ENCODE measurements at regions not wholly inside any gene's neighbourhood (a gene's known extent, or its start where the extent isn't known, plus 50 kb on each side); places are given as distances from the start of the nearest gene placed in this dataset.

- Histone ChIP-seq H3K27me3 (ENCODE audit: control insufficient read depth, insufficient read depth, low read length) (no peaks in the 10 kb centered on the region), H3K9me3 (replicated peaks; ENCODE audit: control insufficient read depth, low read depth, low read length) (no peaks in the 10 kb centered on the region), H3K36me3 (ENCODE audit: control insufficient read depth, insufficient read depth, low read length) (no peaks in the 10 kb centered on the region), H3K27ac (ENCODE audit: low read length) (no peak overlapping the region), H3K4me3 (ENCODE audit: low read length) (no peak overlapping the region), H3K4me1 (ENCODE audit: control insufficient read depth, insufficient read depth, low read length) (peaks cover 2% of the 10 kb centered on the region)
- 85% methylated on average over 2 of the region's 5 CpGs for WGBS (ENCODE audit: insufficient coverage)
- DNase-seq: no peak
These were observed 138.1 kb upstream of the RAP2B start for GRCh38 chr3:153023896-153024295.

GRCh38 chr3:153026026-153026425 is 136.0 kb upstream of the RAP2B start:
- Histone ChIP-seq H3K27me3 (ENCODE audit: control insufficient read depth, insufficient read depth, low read length) (no peaks in the 10 kb centered on the region), H3K4me1 (ENCODE audit: control insufficient read depth, insufficient read depth, low read length) (peaks cover 7% of the 10 kb centered on the region), H3K9me3 (replicated peaks; ENCODE audit: control insufficient read depth, low read depth, low read length) (no peaks in the 10 kb centered on the region), H3K36me3 (ENCODE audit: control insufficient read depth, insufficient read depth, low read length) (no peaks in the 10 kb centered on the region), H3K4me3 (ENCODE audit: low read length) (no peak overlapping the region), H3K27ac (ENCODE audit: low read length) (no peak overlapping the region)
- peak; percentile 58 for DNase-seq
- whole genome bisulfite sequencing (ENCODE audit: insufficient coverage): no CpG with 5 or more reads among the region's 3 CpGs

GRCh38 chr3:153028381-153028780 is 133.6 kb upstream of the RAP2B start:
- 40% methylated on average over 4 of the region's 6 CpGs for WGBS (ENCODE audit: insufficient coverage)
- no peaks in the 10 kb centered on the region for H3K27me3 ChIP-seq (ENCODE audit: control insufficient read depth, insufficient read depth, low read length)
- H3K36me3 ChIP-seq (ENCODE audit: control insufficient read depth, insufficient read depth, low read length): no peaks in the 10 kb centered on the region
- peak; percentile 38 for DNase-seq
- H3K4me1 ChIP-seq (ENCODE audit: control insufficient read depth, insufficient read depth, low read length): peaks cover 7% of the 10 kb centered on the region
- H3K9me3 ChIP-seq (replicated peaks; ENCODE audit: control insufficient read depth, low read depth, low read length): no peaks in the 10 kb centered on the region
- H3K27ac ChIP-seq (ENCODE audit: low read length): peak overlapping the region; percentile 1
- no peak overlapping the region for H3K4me3 ChIP-seq (ENCODE audit: low read length)

GRCh38 chr3:153029350-153029749 is 132.7 kb upstream of the RAP2B start:
- Histone ChIP-seq H3K9me3 (replicated peaks; ENCODE audit: control insufficient read depth, low read depth, low read length) (no peaks in the 10 kb centered on the region), H3K27ac (ENCODE audit: low read length) (peak overlapping the region; percentile 33), H3K4me3 (ENCODE audit: low read length) (no peak overlapping the region), H3K36me3 (ENCODE audit: control insufficient read depth, insufficient read depth, low read length) (no peaks in the 10 kb centered on the region), H3K4me1 (ENCODE audit: control insufficient read depth, insufficient read depth, low read length) (peaks cover 7% of the 10 kb centered on the region), H3K27me3 (ENCODE audit: control insufficient read depth, insufficient read depth, low read length) (no peaks in the 10 kb centered on the region)
- DNase-seq: peak; percentile 93
- WGBS (ENCODE audit: insufficient coverage): no CpG with 5 or more reads among the region's 6 CpGs

GRCh38 chr3:153032891-153033290 is 129.1 kb upstream of the RAP2B start:
- H3K4me3 ChIP-seq (ENCODE audit: low read length): no peak overlapping the region
- H3K9me3 ChIP-seq (replicated peaks; ENCODE audit: control insufficient read depth, low read depth, low read length): no peaks in the 10 kb centered on the region
- no peak for DNase-seq
- no peaks in the 10 kb centered on the region for H3K27me3 ChIP-seq (ENCODE audit: control insufficient read depth, insufficient read depth, low read length)
- H3K4me1 ChIP-seq (ENCODE audit: control insufficient read depth, insufficient read depth, low read length): peaks cover 6% of the 10 kb centered on the region
- WGBS (ENCODE audit: insufficient coverage): no CpG with 5 or more reads among the region's 1 CpG
- H3K27ac ChIP-seq (ENCODE audit: low read length): no peak overlapping the region
- no peaks in the 10 kb centered on the region for H3K36me3 ChIP-seq (ENCODE audit: control insufficient read depth, insufficient read depth, low read length)

- H3K27ac ChIP-seq (ENCODE audit: low read length): no peak overlapping the region
- H3K9me3 ChIP-seq (replicated peaks; ENCODE audit: control insufficient read depth, low read depth, low read length): no peaks in the 10 kb centered on the region
- no CpG with 5 or more reads among the region's 2 CpGs for WGBS (ENCODE audit: insufficient coverage)
- no peak overlapping the region for H3K4me3 ChIP-seq (ENCODE audit: low read length)
- H3K36me3 ChIP-seq (ENCODE audit: control insufficient read depth, insufficient read depth, low read length): no peaks in the 10 kb centered on the region
- no peaks in the 10 kb centered on the region for H3K27me3 ChIP-seq (ENCODE audit: control insufficient read depth, insufficient read depth, low read length)
- H3K4me1 ChIP-seq (ENCODE audit: control insufficient read depth, insufficient read depth, low read length): peaks cover 4% of the 10 kb centered on the region
- DNase-seq: peak; percentile 21
These were observed 125.2 kb upstream of the RAP2B start for GRCh38 chr3:153036846-153037245.

GRCh38 chr3:153038367-153038766 is 123.7 kb upstream of the RAP2B start:
- Histone ChIP-seq H3K9me3 (replicated peaks; ENCODE audit: control insufficient read depth, low read depth, low read length) (no peaks in the 10 kb centered on the region), H3K27ac (ENCODE audit: low read length) (no peak overlapping the region), H3K27me3 (ENCODE audit: control insufficient read depth, insufficient read depth, low read length) (no peaks in the 10 kb centered on the region), H3K4me3 (ENCODE audit: low read length) (no peak overlapping the region), H3K4me1 (ENCODE audit: control insufficient read depth, insufficient read depth, low read length) (peaks cover 4% of the 10 kb centered on the region), H3K36me3 (ENCODE audit: control insufficient read depth, insufficient read depth, low read length) (no peaks in the 10 kb centered on the region)
- WGBS (ENCODE audit: insufficient coverage): no CpG with 5 or more reads among the region's 5 CpGs
- DNase-seq: no peak

GRCh38 chr3:153038779-153039178 is 123.2 kb upstream of the RAP2B start:
- peak; percentile 11 for DNase-seq
- WGBS (ENCODE audit: insufficient coverage): 25% methylated on average over 9 of the region's 9 CpGs
- Histone ChIP-seq H3K27me3 (ENCODE audit: control insufficient read depth, insufficient read depth, low read length) (no peaks in the 10 kb centered on the region), H3K4me3 (ENCODE audit: low read length) (no peak overlapping the region), H3K36me3 (ENCODE audit: control insufficient read depth, insufficient read depth, low read length) (no peaks in the 10 kb centered on the region), H3K4me1 (ENCODE audit: control insufficient read depth, insufficient read depth, low read length) (peaks cover 4% of the 10 kb centered on the region), H3K27ac (ENCODE audit: low read length) (no peak overlapping the region), H3K9me3 (replicated peaks; ENCODE audit: control insufficient read depth, low read depth, low read length) (no peaks in the 10 kb centered on the region)

- H3K4me1 ChIP-seq (ENCODE audit: control insufficient read depth, insufficient read depth, low read length): peaks cover 4% of the 10 kb centered on the region
- DNase-seq: no peak
- H3K36me3 ChIP-seq (ENCODE audit: control insufficient read depth, insufficient read depth, low read length): no peaks in the 10 kb centered on the region
- H3K9me3 ChIP-seq (replicated peaks; ENCODE audit: control insufficient read depth, low read depth, low read length): no peaks in the 10 kb centered on the region
- H3K27ac ChIP-seq (ENCODE audit: low read length): no peak overlapping the region
- no CpG with 5 or more reads among the region's 2 CpGs for WGBS (ENCODE audit: insufficient coverage)
- no peak overlapping the region for H3K4me3 ChIP-seq (ENCODE audit: low read length)
- no peaks in the 10 kb centered on the region for H3K27me3 ChIP-seq (ENCODE audit: control insufficient read depth, insufficient read depth, low read length)
These were observed 120.8 kb upstream of the RAP2B start for GRCh38 chr3:153041181-153041580.

- H3K36me3 ChIP-seq (ENCODE audit: control insufficient read depth, insufficient read depth, low read length): no peaks in the 10 kb centered on the region
- H3K4me1 ChIP-seq (ENCODE audit: control insufficient read depth, insufficient read depth, low read length): peaks cover 4% of the 10 kb centered on the region
- no peaks in the 10 kb centered on the region for H3K9me3 ChIP-seq (replicated peaks; ENCODE audit: control insufficient read depth, low read depth, low read length)
- no peaks in the 10 kb centered on the region for H3K27me3 ChIP-seq (ENCODE audit: control insufficient read depth, insufficient read depth, low read length)
- no peak overlapping the region for H3K4me3 ChIP-seq (ENCODE audit: low read length)
- H3K27ac ChIP-seq (ENCODE audit: low read length): no peak overlapping the region
- no peak for DNase-seq
- 50% methylated on average over 1 of the region's 1 CpG for WGBS (ENCODE audit: insufficient coverage)
These were observed 119.9 kb upstream of the RAP2B start for GRCh38 chr3:153042088-153042487.

GRCh38 chr3:153043729-153044328 is 118.2 kb upstream of the RAP2B start:
- Histone ChIP-seq H3K4me1 (ENCODE audit: control insufficient read depth, insufficient read depth, low read length) (peaks cover under 1% of the 10 kb centered on the region), H3K36me3 (ENCODE audit: control insufficient read depth, insufficient read depth, low read length) (no peaks in the 10 kb centered on the region), H3K27ac (ENCODE audit: low read length) (no peak overlapping the region), H3K4me3 (ENCODE audit: low read length) (no peak overlapping the region), H3K27me3 (ENCODE audit: control insufficient read depth, insufficient read depth, low read length) (no peaks in the 10 kb centered on the region), H3K9me3 (replicated peaks; ENCODE audit: control insufficient read depth, low read depth, low read length) (no peaks in the 10 kb centered on the region)
- WGBS (ENCODE audit: insufficient coverage): 50% methylated on average over 1 of the region's 3 CpGs
- no peak for DNase-seq
